LNCaP clone FGC (cell line): ENCODE measurements at regions not wholly inside any gene's neighbourhood (a gene's known extent, or its start where the extent isn't known, plus 50 kb on each side); places are given as distances from the start of the nearest gene placed in this dataset.

Source experiments
- DNase-seq: peaks from one replicate; pipeline ENCODE4 v3.0.0-alpha.2; 2011; ENCODE audit warnings: low read depth
- H3K4me3 ChIP-seq: 2 replicates; pipeline ENCODE4 v1.5.1; 2011; ENCODE audit warnings: mild to moderate bottlenecking, low read depth, low read length, control low read depth
- CTCF ChIP-seq: IDR thresholded peaks from 2 replicates; pipeline ENCODE4 v1.5.1; 2012; ENCODE audit warnings: mild to moderate bottlenecking; ENCODE audit not compliant: control insufficient read depth, insufficient read depth; ENCODE audit errors: extremely low read depth

DNA sequence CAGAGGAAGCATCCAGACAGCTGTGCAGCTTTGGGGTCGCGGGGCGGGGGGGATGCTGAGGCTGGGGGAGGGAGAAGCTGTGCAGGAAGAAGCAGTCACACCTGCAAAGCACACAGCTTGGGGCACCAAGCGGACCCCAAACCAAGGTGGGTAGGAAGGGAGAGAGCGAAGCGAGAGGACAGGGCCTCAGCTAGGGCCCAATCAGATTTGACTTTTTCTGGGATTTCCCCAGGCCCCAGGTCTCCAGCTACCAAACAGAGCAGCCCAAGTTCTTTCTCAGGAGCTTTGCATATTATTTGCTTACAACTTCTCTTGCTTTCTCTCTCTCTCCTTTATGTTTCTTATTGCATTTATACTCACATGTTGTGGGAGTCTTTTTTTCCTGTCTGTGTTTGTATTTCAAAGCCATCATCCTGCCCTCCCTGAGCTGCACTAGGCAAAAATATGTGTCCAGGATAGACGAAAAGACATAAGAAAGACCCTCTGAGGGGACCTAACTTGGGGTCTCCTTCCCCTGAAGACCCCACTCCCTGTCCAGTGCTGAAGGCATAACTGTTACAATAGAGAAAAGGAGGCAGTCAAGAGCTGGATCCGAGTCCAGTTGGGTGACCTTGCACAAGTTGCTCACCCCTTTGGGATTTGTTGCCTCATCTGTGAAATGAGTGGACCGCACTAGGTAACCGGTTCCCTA lies 50.6 kb upstream of the SMNDC1 start:
- TF ChIP-seq CTCF = no peak
- DNase-seq = no peak
- H3K4me3 ChIP-seq = no peak overlapping the region

DNA sequence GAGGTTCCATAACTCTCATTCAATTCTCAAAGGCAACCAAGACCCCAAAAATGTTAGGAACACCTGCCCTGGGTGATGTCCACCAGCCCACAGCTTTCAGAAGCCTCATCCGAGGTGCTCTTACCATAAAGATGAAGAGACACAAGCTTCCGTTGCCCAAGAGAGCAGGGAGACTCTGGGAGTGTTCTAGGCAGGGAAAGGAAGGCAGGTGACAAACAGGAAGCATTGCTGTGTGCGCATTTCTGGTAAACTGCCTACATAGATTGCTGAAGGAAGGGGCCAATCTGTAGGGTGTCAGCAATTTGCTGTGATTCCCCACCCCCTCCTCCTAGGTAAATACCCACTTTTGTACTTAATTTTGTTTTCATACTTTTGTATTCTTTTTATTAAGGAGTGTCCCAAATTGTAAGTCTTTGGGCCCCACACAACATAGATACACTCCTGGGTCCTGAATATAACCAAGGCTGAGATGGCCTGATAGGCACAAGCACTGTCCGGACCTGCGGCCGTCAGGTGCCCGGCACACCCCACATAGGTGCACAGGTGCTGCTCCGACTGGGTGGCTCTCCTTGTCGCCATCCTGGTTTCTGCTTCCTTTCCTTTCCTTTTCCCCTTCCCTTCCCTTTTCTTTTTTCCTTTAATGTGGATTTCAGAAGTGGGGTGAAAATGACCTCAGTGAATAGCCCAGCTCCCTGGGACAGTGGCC lies 51.4 kb upstream of the SMNDC1 start:
- no peak for TF ChIP-seq CTCF
- no peak overlapping the region for H3K4me3 ChIP-seq
- DNase-seq = no peak

DNA sequence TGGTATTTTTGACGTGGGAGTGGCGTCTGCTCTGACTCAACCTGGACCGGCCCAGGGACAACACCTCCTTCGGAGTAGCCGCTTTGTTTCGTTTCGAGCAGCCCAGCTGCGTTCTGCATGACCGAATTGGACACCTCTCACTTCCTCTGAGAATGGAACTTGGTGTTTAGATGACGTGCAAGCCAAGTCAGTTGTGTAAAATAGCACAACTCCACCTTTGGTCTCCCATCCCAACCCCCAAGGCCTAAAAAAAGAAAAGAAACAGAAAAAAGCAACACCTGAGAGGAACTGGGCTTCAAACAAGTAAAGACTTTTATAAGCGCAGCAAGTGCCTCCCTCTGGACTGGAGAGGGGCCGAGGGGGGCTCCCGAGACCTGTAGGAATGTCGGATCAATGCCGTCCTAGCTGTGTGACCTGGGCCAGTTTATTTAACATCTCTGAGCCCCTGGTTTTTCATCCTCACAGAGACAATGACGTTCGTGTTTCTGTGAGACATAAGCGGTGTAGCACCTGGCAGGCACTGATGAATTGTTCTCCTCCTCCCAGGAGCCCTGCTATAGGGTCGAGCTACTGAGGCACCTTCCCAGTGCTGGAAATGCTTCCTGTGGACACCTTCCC lies 52.0 kb upstream of the SMNDC1 start:
- no peak for TF ChIP-seq CTCF
- no peak for DNase-seq
- H3K4me3 ChIP-seq = no peak overlapping the region

DNA sequence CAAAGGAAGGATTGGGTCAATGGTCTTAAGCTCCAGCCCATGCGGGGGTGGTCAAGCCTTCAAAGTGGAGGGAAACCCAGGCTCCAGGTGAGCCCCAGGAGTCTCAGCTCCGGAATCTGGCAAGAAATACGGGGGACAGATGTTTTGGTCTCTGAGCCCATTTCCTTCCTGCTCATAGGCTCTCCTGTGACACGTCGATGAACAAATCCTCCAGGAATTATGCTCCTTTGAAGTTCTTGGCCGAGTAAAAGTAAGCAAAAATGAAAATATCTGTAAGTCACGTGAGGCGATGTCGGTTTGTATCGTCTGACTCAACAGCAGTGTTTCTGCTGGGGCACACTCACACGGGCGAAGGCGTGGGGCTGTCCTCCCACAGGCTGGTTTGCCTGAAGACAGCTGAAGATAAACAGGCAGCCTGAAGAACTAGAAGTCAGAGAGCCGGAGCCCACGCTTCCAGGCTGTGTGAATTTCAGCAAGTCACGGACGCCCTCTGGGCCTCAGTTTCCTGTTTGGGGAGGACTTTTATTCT lies 52.6 kb upstream of the SMNDC1 start:
- no peak for TF ChIP-seq CTCF
- DNase-seq = no peak
- H3K4me3 ChIP-seq = no peak overlapping the region

- DNase-seq = no peak
- no peak overlapping the region for H3K4me3 ChIP-seq
- TF ChIP-seq CTCF = no peak
Observed at GRCh38 chr10:110357871-110358270, 53.2 kb upstream of the SMNDC1 start.

DNA sequence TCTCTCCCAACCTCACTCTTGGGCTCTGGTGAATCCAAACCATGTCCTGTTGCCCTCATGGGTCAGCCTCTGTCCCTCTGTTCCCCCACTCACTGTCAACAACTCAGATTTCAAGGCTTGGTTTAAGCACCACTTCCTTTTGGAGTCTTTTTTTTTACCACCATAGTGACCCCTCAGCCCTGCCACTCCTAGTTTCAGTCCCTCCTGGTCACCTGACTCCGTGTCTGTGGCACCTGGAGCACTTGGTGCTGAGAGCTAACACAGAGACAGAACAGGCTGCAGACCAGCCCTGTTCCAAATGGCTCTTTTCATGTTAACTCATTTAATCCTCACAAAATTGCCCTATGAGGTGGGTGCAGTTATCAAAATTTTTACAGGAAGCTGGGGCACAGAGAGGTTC lies 53.6 kb upstream of the SMNDC1 start:
- TF ChIP-seq CTCF = no peak
- no peak overlapping the region for H3K4me3 ChIP-seq

More for the DNA sequence above, 53.6 kb upstream of the SMNDC1 start:
- DNase-seq = no peak
